H1 (cell line): ENCODE measurements at regions not wholly inside any gene's neighbourhood (a gene's known extent, or its start where the extent isn't known, plus 50 kb on each side); places are given as distances from the start of the nearest gene placed in this dataset.

Experiments used
- CTCF ChIA-PET: fragments of 300-600 bp; sonication (Branson Sonifier 250); formaldehyde crosslinking; loops from one replicate; lab custom pipeline; 2021; ENCODE audit not compliant: partially characterized antibody; lab: Charles Lee
- POLR2A ChIA-PET: fragments of 300-600 bp; sonication (Branson Sonifier 250); formaldehyde crosslinking; loops from one replicate; lab custom pipeline; 2021; ENCODE audit warnings: inconsistent platforms; ENCODE audit not compliant: partially characterized antibody; lab: Charles Lee
- DNase-seq, 2 experiments: peaks; one replicate each; pipeline versions ENCODE4 v3.0.0 to v3.0.0-alpha.2; 2010 to 2022; ENCODE audit warnings: low spot score in 2 of 2, low read depth in 1 of 2, mixed read lengths in 1 of 2
- FAIRE-seq: peaks from 2 replicates; lab custom pipeline; 2011; peaks lifted over from hg19 to GRCh38; lab: Jason Lieb, UNC
- H2AFZ ChIP-seq: 2 replicates; pipeline ENCODE4 v1.8.1; 2012; ENCODE audit warnings: low read length, inconsistent platforms
- H2AK5ac ChIP-seq: 2 replicates; pipeline ENCODE4 v1.6.1; 2013; ENCODE audit warnings: low read depth, low read length
- H2BK120ac ChIP-seq: replicated peaks from 2 replicates; pipeline ENCODE3; 2013; ENCODE audit warnings: low read depth, low read length, inconsistent platforms
- H2BK12ac ChIP-seq: 2 replicates; pipeline ENCODE4 v1.6.1; 2013; ENCODE audit warnings: low read depth, low read length
- H2BK15ac ChIP-seq: 2 replicates; pipeline ENCODE4 v1.6.1; 2013; ENCODE audit warnings: low read length
- H2BK20ac ChIP-seq: 2 replicates; pipeline ENCODE4 v1.6.1; 2013; ENCODE audit warnings: low read length
- H2BK5ac ChIP-seq: 2 replicates; pipeline ENCODE4 v1.6.1; 2013; ENCODE audit warnings: low read depth, low read length
- H3K14ac ChIP-seq: 2 replicates; pipeline ENCODE4 v1.6.1; 2013; ENCODE audit warnings: inconsistent platforms; ENCODE audit not compliant: insufficient read length
- H3K18ac ChIP-seq: 2 replicates; pipeline ENCODE4 v1.6.1; 2013; ENCODE audit warnings: low read length; ENCODE audit errors: extremely low read depth
- H3K23ac ChIP-seq: 2 replicates; pipeline ENCODE4 v1.6.1; 2013; ENCODE audit warnings: inconsistent platforms; ENCODE audit not compliant: insufficient read length
- H3K23me2 ChIP-seq: 2 replicates; pipeline ENCODE4 v1.6.1; 2013; ENCODE audit warnings: low read depth, low read length
- H3K27ac ChIP-seq: 2 replicates; pipeline ENCODE4 v1.6.1; 2011; ENCODE audit warnings: low read depth, low read length, inconsistent platforms
- H3K27me3 ChIP-seq, 4 experiments: replicated peaks in 1 of 4; 1 replicate in 1 of 4; 2 replicates in 3 of 4; pipeline versions ENCODE4 v1.6.1 to v1.8.1; 2011 to 2013; ENCODE audit warnings: low read length in 3 of 4, mild to moderate bottlenecking in 3 of 4, inconsistent platforms in 2 of 4, mixed read lengths in 2 of 4, moderate library complexity in 1 of 4; ENCODE audit not compliant: control insufficient read depth in 3 of 4, insufficient read depth in 3 of 4; ENCODE audit errors: extremely low read depth in 1 of 4
- H3K36me3 ChIP-seq, 4 experiments: 2 replicates each; pipeline versions ENCODE4 v1.6.1 to v1.8.1; 2011 to 2013; ENCODE audit warnings: mild to moderate bottlenecking in 4 of 4, low read length in 3 of 4, moderate library complexity in 2 of 4, control low read depth in 1 of 4, inconsistent platforms in 1 of 4; ENCODE audit not compliant: insufficient read depth in 4 of 4, control insufficient read depth in 2 of 4
- H3K4ac ChIP-seq: replicated peaks from 2 replicates; pipeline ENCODE3; 2013; ENCODE audit warnings: low read length, low read depth, mixed read lengths, inconsistent platforms; ENCODE audit not compliant: insufficient read length
- H3K4me1 ChIP-seq, 4 experiments: replicated peaks in 1 of 4; 1 replicate in 1 of 4; 2 replicates in 3 of 4; pipeline versions ENCODE4 v1.6.1 to v1.8.1; 2011 to 2013; ENCODE audit warnings: low read length in 3 of 4, inconsistent platforms in 2 of 4, mixed read lengths in 1 of 4; ENCODE audit not compliant: insufficient read depth in 4 of 4, control insufficient read depth in 3 of 4
- H3K4me2 ChIP-seq, 2 experiments: 2 replicates each; pipeline versions ENCODE4 v1.6.1 to v1.8.1; 2011 to 2013; ENCODE audit warnings: low read depth in 2 of 2, low read length in 2 of 2, control low read depth in 1 of 2, inconsistent platforms in 1 of 2, mild to moderate bottlenecking in 1 of 2; ENCODE audit not compliant: insufficient read depth in 1 of 2
- H3K4me3 ChIP-seq, 4 experiments: fragments of 200-600, 300-600 bp in 1 of 4; sonication (generic), shearing (Covaris generic), sonication (Bioruptor Twin) in 1 of 4; 2 replicates each; pipeline versions ENCODE4 v1.5.1 to v1.8.1; 2011 to 2016; ENCODE audit warnings: low read length in 4 of 4, low read depth in 3 of 4, control low read depth in 2 of 4, inconsistent platforms in 2 of 4, mild to moderate bottlenecking in 2 of 4, mixed read lengths in 1 of 4, moderate library complexity in 1 of 4; ENCODE audit not compliant: insufficient read depth in 2 of 4; ENCODE audit errors: extremely low read depth in 1 of 4
- H3K56ac ChIP-seq: replicated peaks from 2 replicates; pipeline ENCODE3; 2013; ENCODE audit warnings: low read depth, mild to moderate bottlenecking, mixed read lengths, low read length, inconsistent platforms; ENCODE audit not compliant: insufficient read length
- H3K79me1 ChIP-seq: 2 replicates; pipeline ENCODE4 v1.6.1; 2013; ENCODE audit warnings: low read depth, low read length, control low read depth
- H3K79me2 ChIP-seq, 2 experiments: 2 replicates each; pipeline versions ENCODE4 v1.6.1 to v1.8.1; 2012 to 2013; ENCODE audit warnings: low read length in 2 of 2, mild to moderate bottlenecking in 2 of 2, inconsistent platforms in 1 of 2; ENCODE audit not compliant: insufficient read depth in 2 of 2, control insufficient read depth in 1 of 2
- H3K9ac ChIP-seq, 4 experiments: replicated peaks in 1 of 4; 1 replicate in 1 of 4; 2 replicates in 3 of 4; pipeline versions ENCODE4 v1.6.1 to v1.8.1; 2011 to 2013; ENCODE audit warnings: low read depth in 3 of 4, low read length in 3 of 4, control low read depth in 2 of 4, mild to moderate bottlenecking in 2 of 4, moderate library complexity in 2 of 4, inconsistent platforms in 1 of 4; ENCODE audit errors: extremely low read depth in 1 of 4
- H3K9me3 ChIP-seq, 2 experiments: 2 replicates each; pipeline versions ENCODE4 v1.6.1 to v1.8.1; 2012 to 2013; ENCODE audit warnings: mild to moderate bottlenecking in 2 of 2, moderate library complexity in 2 of 2, control low read depth in 1 of 2, inconsistent platforms in 1 of 2, low read depth in 1 of 2, low read length in 1 of 2, mixed read lengths in 1 of 2; ENCODE audit not compliant: insufficient read depth in 2 of 2
- H4K20me1 ChIP-seq, 2 experiments: replicated peaks in 1 of 2; 2 replicates each; pipeline versions ENCODE3 to v1.8.1; 2011 to 2013; ENCODE audit warnings: inconsistent platforms in 2 of 2, low read length in 2 of 2, mild to moderate bottlenecking in 1 of 2; ENCODE audit not compliant: insufficient read depth in 2 of 2, control insufficient read depth in 1 of 2
- H4K5ac ChIP-seq: 2 replicates; pipeline ENCODE4 v1.6.1; 2013; ENCODE audit warnings: low read length, low read depth, mixed read lengths, inconsistent platforms; ENCODE audit not compliant: insufficient read length
- H4K8ac ChIP-seq: 2 replicates; pipeline ENCODE4 v1.8.0; 2013; ENCODE audit warnings: mild to moderate bottlenecking, moderate library complexity, low read length, inconsistent platforms; ENCODE audit not compliant: insufficient read depth; ENCODE audit errors: extremely low read depth
- H4K91ac ChIP-seq: replicated peaks from 2 replicates; pipeline ENCODE3; 2013; ENCODE audit warnings: low read length, mixed read lengths, inconsistent platforms; ENCODE audit not compliant: insufficient read length
- WGBS, 2 experiments: shearing (Covaris generic) in 1 of 2; methylation state at CpG; one replicate each; pipeline versions ENCODE4 v1.1.6 to v1.1.7; 2013 to 2015; ENCODE audit warnings: low lambda C conversion rate in 2 of 2, mixed read lengths in 2 of 2, inconsistent platforms in 1 of 2, low coverage in 1 of 2, missing lambda C conversion rate in 1 of 2; ENCODE audit not compliant: insufficient replicate concordance in 2 of 2, insufficient coverage in 1 of 2, insufficient read length in 1 of 2; ENCODE audit errors: extremely low coverage in 1 of 2, missing lambda C conversion rate in 1 of 2; 5-methylcytosine and 5-hydroxymethylcytosine counted together

DNA sequence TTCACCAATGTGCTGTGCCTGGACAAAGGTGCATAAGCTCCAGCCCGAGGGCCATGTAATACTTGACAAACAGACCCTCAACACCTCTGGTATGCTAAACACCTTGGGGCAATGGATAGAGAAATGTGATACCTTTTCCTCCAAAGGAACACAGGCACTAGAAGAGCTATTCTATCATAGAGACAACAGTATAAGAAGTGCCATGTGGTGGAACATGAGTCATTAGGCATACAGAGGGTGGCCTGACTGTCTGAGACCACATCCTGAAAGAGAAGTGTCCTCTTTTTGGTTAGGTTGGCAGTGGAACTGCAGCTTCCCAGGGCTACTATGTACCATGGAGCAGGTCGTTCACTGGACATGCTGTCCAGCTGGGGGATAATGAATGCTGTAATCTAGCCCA is 153.9 kb downstream of the INSIG2 start:
- Histone ChIP-seq H3K9me3 (0 out of 4 replicates have a peak, but pooled peaks cover 0 to 3% of the 10 kb centered on the region in 2 experiments), H4K8ac (no peak overlapping the region), H3K4me1 (no peaks in the 10 kb centered on the region), H2BK20ac (no peak overlapping the region), H3K4me2 (no peak overlapping the region), H3K27ac (no peak overlapping the region), H2BK5ac (no peak overlapping the region), H2BK15ac (no peak overlapping the region), H2BK120ac (no peak overlapping the region), H3K18ac (no peak overlapping the region; the same call in 1 of the 2 replicates), H3K9ac (no peak overlapping the region), H4K5ac (no peak overlapping the region), H2AK5ac (no peak overlapping the region), H3K23ac (no peak overlapping the region), H3K14ac (no peak overlapping the region), H2BK12ac (no peak overlapping the region), H4K20me1 (no peaks in the 10 kb centered on the region), H3K79me1 (no peaks in the 10 kb centered on the region), H3K4me3 (no peak overlapping the region), H4K91ac (no peak overlapping the region), H3K79me2 (no peaks in the 10 kb centered on the region), H2AFZ (no peak overlapping the region), H3K27me3 (no peaks in the 10 kb centered on the region; a peak in 2 of 7 replicates), H3K23me2 (no peaks in the 10 kb centered on the region), H3K56ac (no peak overlapping the region), H3K36me3 (no peaks in the 10 kb centered on the region), H3K4ac (no peak overlapping the region)
- 84% methylated on average over 2 of the region's 2 CpGs; no CpG with 5 or more reads in 1 of the 2 experiments for WGBS, 2 experiments
- ChIA-PET CTCF (interaction anchor here (0.6 to 3.5 kb wide), 5 partner anchors 9 to 309 kb away, joined by 3 to 10 read pairs (median 4); no protein-coding TSS in a partner anchor), POLR2A (no interaction called here)
- FAIRE-seq, result no peak
- DNase-seq, result no peak
